ENCODE measurements at regions not wholly inside any gene's neighbourhood (a gene's known extent, or its start where the extent isn't known, plus 50 kb on each side); places are given as distances from the start of the nearest gene placed in this dataset.

GRCh38 chr5:173523388-173523787 is 93.1 kb downstream of the BOD1 start:
- Mint-ChIP-seq H3K27me3 (ENCODE audit: low read depth in 3 of 3) (peaks cover 2 to 14% (median 5%) of the 10 kb centered on the region in 3 donors), H3K36me3 (no peaks in the 10 kb centered on the region), H3K27ac (no peak overlapping the region), H3K4me3 (no peak overlapping the region), H3K4me1 (no peaks in the 10 kb centered on the region), H3K9me3 (peaks cover 0 to 19% (median 6%) of the 10 kb centered on the region in 7 donors)
- TF ChIP-seq, protein P1, sequence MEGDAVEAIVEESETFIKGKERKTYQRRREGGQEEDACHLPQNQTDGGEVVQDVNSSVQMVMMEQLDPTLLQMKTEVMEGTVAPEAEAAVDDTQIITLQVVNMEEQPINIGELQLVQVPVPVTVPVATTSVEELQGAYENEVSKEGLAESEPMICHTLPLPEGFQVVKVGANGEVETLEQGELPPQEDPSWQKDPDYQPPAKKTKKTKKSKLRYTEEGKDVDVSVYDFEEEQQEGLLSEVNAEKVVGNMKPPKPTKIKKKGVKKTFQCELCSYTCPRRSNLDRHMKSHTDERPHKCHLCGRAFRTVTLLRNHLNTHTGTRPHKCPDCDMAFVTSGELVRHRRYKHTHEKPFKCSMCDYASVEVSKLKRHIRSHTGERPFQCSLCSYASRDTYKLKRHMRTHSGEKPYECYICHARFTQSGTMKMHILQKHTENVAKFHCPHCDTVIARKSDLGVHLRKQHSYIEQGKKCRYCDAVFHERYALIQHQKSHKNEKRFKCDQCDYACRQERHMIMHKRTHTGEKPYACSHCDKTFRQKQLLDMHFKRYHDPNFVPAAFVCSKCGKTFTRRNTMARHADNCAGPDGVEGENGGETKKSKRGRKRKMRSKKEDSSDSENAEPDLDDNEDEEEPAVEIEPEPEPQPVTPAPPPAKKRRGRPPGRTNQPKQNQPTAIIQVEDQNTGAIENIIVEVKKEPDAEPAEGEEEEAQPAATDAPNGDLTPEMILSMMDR (IDR thresholded peaks at IDR 0.05) = no peak
- no peaks in the 10 kb centered on the region for H3K36me3 ChIP-seq (replicated peaks in 1 of 2; ENCODE audit: control insufficient read depth in 1 of 2, insufficient read depth in 2 of 2, low read length in 2 of 2)
- no peak overlapping the region for H3K27ac ChIP-seq (ENCODE audit: low read depth in 1 of 2, low read length in 2 of 2)
- H3K27me3 ChIP-seq (ENCODE audit: control insufficient read depth in 2 of 2, insufficient read depth in 2 of 2, low read length in 2 of 2) = peaks cover 2 to 4% of the 10 kb centered on the region in 2 donors
- H3K79me2 ChIP-seq (ENCODE audit: insufficient read depth, low read length) = no peaks in the 10 kb centered on the region
- DNase-seq = no peak
- H3K4me2 ChIP-seq (replicated peaks; ENCODE audit: extremely low read depth, low read length, poor library complexity, severe bottlenecking) = no peak overlapping the region
- no peaks in the 10 kb centered on the region for H4K20me1 ChIP-seq (ENCODE audit: insufficient read depth, low read length)
- no peak overlapping the region for H2AFZ ChIP-seq (ENCODE audit: insufficient read depth, low read depth, low read length, poor library complexity, severe bottlenecking)
- intact Hi-C loops (cut with micrococcal nuclease) = no loop called here
- WGBS (ENCODE audit: insufficient coverage) = 67% methylated on average over 1 of the region's 2 CpGs
- no peaks in the 10 kb centered on the region for H3K4me1 ChIP-seq (ENCODE audit: control insufficient read depth in 1 of 2, insufficient read depth in 2 of 2, low read length in 2 of 2)
- no peak overlapping the region for H3K4me3 ChIP-seq (replicated peaks in 1 of 3; ENCODE audit: low read depth in 2 of 3, low read length in 3 of 3)
- no peak overlapping the region for H3K9ac ChIP-seq (ENCODE audit: insufficient read depth, low read length, poor library complexity, severe bottlenecking)
- H3K9me3 ChIP-seq (replicated peaks in 1 of 2; ENCODE audit: control insufficient read depth in 1 of 2, insufficient read depth in 1 of 2, low read length in 2 of 2) = peaks cover 0 to 4% of the 10 kb centered on the region in 2 donors

- Histone ChIP-seq H3K9me3 (replicated peaks in 1 of 2; ENCODE audit: control insufficient read depth in 1 of 2, insufficient read depth in 1 of 2, low read length in 2 of 2) (peaks cover 0 to 4% of the 10 kb centered on the region in 2 donors), H3K4me3 (replicated peaks in 1 of 3; ENCODE audit: low read depth in 2 of 3, low read length in 3 of 3) (no peak overlapping the region), H3K9ac (ENCODE audit: insufficient read depth, low read length, poor library complexity, severe bottlenecking) (no peak overlapping the region), H3K27ac (ENCODE audit: low read depth in 1 of 2, low read length in 2 of 2) (no peak overlapping the region), H3K36me3 (replicated peaks in 1 of 2; ENCODE audit: control insufficient read depth in 1 of 2, insufficient read depth in 2 of 2, low read length in 2 of 2) (no peaks in the 10 kb centered on the region), H3K79me2 (ENCODE audit: insufficient read depth, low read length) (no peaks in the 10 kb centered on the region), H3K27me3 (ENCODE audit: control insufficient read depth in 2 of 2, insufficient read depth in 2 of 2, low read length in 2 of 2) (peaks cover 2 to 4% of the 10 kb centered on the region in 2 donors), H3K4me1 (ENCODE audit: control insufficient read depth in 1 of 2, insufficient read depth in 2 of 2, low read length in 2 of 2) (no peaks in the 10 kb centered on the region), H4K20me1 (ENCODE audit: insufficient read depth, low read length) (no peaks in the 10 kb centered on the region), H2AFZ (ENCODE audit: insufficient read depth, low read depth, low read length, poor library complexity, severe bottlenecking) (no peak overlapping the region), H3K4me2 (replicated peaks; ENCODE audit: extremely low read depth, low read length, poor library complexity, severe bottlenecking) (no peak overlapping the region)
- H3K36me3 Mint-ChIP-seq = no peaks in the 10 kb centered on the region
- H3K9me3 Mint-ChIP-seq = peaks cover 0 to 20% (median 6%) of the 10 kb centered on the region in 7 donors
- H3K27me3 Mint-ChIP-seq (ENCODE audit: low read depth in 3 of 3) = peaks cover 2 to 13% (median 5%) of the 10 kb centered on the region in 3 donors
- H3K4me1 Mint-ChIP-seq = no peaks in the 10 kb centered on the region
- no CpG with 5 or more reads among the region's 1 CpG for WGBS (ENCODE audit: insufficient coverage)
- no peak for DNase-seq
- no peak overlapping the region for H3K27ac Mint-ChIP-seq
- no peak overlapping the region for H3K4me3 Mint-ChIP-seq
- TF ChIP-seq, protein P1 (IDR thresholded peaks at IDR 0.05) = no peak
- intact Hi-C loops (cut with micrococcal nuclease) = no loop called here
Observed at GRCh38 chr5:173522518-173522917, 93.9 kb downstream of the BOD1 start.
